Mucosa of descending colon (tissue), 3 donors: ENCODE measurements at regions not wholly inside any gene's neighbourhood (a gene's known extent, or its start where the extent isn't known, plus 50 kb on each side); places are given as distances from the start of the nearest gene placed in this dataset.
"Not testable (repeated sequence)": the region's sequence is repeated elsewhere in the genome, so short reads cannot be mapped to it uniquely, and the experiment has no call there.

Experiments
- ATAC-seq: fragments of 200-7000 bp; cut with Tn5 transposase; one replicate; pipeline ENCODE4 v1.9.1; 2020; ENCODE audit warnings: mild to moderate bottlenecking, moderate library complexity
- DNase-seq, 3 donors: peaks; one replicate each; pipeline ENCODE4 v3.0.0-alpha.2; 2020
- H3K36me3 ChIP-seq: fragments of 200-600 bp; one replicate; pipeline ENCODE4 v1.8.0; 2021; ENCODE audit warnings: low read depth, mild to moderate bottlenecking
- H3K4me1 ChIP-seq: fragments of 200-600 bp; one replicate; pipeline ENCODE4 v1.8.0; 2021; ENCODE audit warnings: low read depth, mild to moderate bottlenecking
- H3K4me3 ChIP-seq: fragments of 200-600 bp; one replicate; pipeline ENCODE4 v1.8.0; 2021; ENCODE audit warnings: mild to moderate bottlenecking
- H3K9me3 ChIP-seq: fragments of 200-600 bp; one replicate; pipeline ENCODE4 v1.8.0; 2021; ENCODE audit warnings: mild to moderate bottlenecking
- intact Hi-C, 2 donors: fragments of 100-400 bp; cut with DNase I in 1 of 2; cut with micrococcal nuclease in 1 of 2; formaldehyde crosslinking; loops; one replicate each; pipeline versions ENCODE4 v1.11.0 to v1.11.1; 2022; cut with DNase I, micrococcal nuclease
- TF ChIP-seq, protein P1 (sequence below): fragments of 200-600 bp; IDR thresholded peaks from one replicate; pipeline ENCODE4 v1.8.0; 2022; ENCODE audit warnings: antibody characterized with exemption, mild to moderate bottlenecking
- donor health status: DM: no; HTN: no; CAD: no; lungs with moderate emphysema.
- donor health status: DM: no; HTN: no; CAD: no.
- donor health status: DM: no; HTN: yes; CAD: no.

DNA sequence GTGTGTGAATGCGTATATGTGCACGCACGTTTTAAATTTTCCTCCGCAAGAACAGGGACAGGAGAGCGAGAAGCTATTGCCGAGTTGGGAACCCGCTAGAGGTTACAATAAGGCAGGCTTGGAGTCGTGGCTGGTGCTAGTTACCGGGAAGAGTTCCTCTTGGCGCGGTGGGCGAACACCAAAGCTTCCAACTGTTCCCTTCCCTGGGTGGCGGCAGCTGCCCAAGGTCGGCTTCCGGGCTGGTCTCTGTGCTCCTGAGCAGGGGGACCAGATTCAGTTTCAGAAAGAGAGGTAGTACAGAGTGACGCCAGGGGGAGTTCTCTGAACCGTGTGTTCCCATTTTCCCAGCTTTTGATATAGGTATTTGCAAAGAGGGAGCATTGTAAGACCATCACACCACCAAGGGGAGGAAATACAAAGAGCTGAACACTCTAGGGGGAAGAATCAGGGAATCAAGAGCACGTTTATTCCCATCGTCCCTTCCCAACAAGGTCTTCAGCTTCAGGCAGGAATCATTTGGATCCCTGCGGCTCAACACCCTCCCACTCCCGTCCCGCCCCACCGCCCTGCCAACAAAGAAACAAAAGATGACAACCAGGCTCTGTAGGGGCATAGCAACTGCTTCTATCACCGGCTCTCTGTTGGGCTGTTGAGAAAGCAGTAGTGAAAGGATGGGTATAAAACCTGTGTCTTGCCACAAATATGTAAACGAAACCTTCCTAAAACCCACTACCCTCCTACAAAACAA, 113.6 kb upstream of the TEX13C start:
- DNase-seq (peak in 1 of 3 donors; percentile 17), ATAC-seq (no peak)
- Histone ChIP-seq H3K36me3 (no peaks in the 10 kb centered on the region), H3K4me1 (no peaks in the 10 kb centered on the region), H3K4me3 (no peak overlapping the region), H3K9me3 (no peaks in the 10 kb centered on the region)
- intact Hi-C loops: no loop called here
- TF ChIP-seq, protein P1, sequence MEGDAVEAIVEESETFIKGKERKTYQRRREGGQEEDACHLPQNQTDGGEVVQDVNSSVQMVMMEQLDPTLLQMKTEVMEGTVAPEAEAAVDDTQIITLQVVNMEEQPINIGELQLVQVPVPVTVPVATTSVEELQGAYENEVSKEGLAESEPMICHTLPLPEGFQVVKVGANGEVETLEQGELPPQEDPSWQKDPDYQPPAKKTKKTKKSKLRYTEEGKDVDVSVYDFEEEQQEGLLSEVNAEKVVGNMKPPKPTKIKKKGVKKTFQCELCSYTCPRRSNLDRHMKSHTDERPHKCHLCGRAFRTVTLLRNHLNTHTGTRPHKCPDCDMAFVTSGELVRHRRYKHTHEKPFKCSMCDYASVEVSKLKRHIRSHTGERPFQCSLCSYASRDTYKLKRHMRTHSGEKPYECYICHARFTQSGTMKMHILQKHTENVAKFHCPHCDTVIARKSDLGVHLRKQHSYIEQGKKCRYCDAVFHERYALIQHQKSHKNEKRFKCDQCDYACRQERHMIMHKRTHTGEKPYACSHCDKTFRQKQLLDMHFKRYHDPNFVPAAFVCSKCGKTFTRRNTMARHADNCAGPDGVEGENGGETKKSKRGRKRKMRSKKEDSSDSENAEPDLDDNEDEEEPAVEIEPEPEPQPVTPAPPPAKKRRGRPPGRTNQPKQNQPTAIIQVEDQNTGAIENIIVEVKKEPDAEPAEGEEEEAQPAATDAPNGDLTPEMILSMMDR: no peak

DNA sequence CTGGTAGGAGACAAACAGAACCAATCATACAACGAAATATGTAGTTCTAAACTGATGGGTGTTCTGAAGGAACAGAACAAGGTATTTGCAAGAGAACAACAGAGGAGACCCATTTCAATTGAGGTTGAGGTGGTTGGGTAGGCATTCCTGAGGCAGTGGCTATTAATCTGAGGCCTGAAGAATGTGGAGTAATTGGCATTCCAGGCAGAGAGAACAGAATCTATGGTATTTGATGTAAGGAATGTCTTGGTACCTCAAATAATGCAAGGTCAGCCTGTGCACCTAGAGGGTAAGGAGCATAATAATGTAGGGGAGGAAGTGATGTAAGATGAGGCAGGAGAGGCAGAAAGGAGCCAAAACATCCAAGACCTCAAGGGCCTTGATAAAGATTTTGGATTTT, 109.5 kb upstream of the TEX13C start:
- TF ChIP-seq, protein P1: no peak
- DNase-seq: no peak
- intact Hi-C loops: no loop called here
- no peak for ATAC-seq
- Histone ChIP-seq H3K4me1 (no peaks in the 10 kb centered on the region), H3K4me3 (no peak overlapping the region), H3K36me3 (no peaks in the 10 kb centered on the region), H3K9me3 (no peaks in the 10 kb centered on the region)

- no peak overlapping the region for H3K4me3 ChIP-seq
- DNase-seq (no peak), ATAC-seq (no peak)
- H3K9me3 ChIP-seq: no peaks in the 10 kb centered on the region
- H3K36me3 ChIP-seq: no peaks in the 10 kb centered on the region
- H3K4me1 ChIP-seq: no peaks in the 10 kb centered on the region
- intact Hi-C loops: no loop called here
- TF ChIP-seq, protein P1: no peak
Observed at GRCh38 chrX:125219852-125220251, 99.8 kb upstream of the TEX13C start.

GRCh38 chrX:125236955-125237354, 82.7 kb upstream of the TEX13C start:
- TF ChIP-seq, protein P1: no peak
- no peaks in the 10 kb centered on the region for H3K36me3 ChIP-seq
- ATAC-seq: no peak
- H3K4me1 ChIP-seq: no peaks in the 10 kb centered on the region
- H3K9me3 ChIP-seq: no peaks in the 10 kb centered on the region
- DNase-seq: no peak
- H3K4me3 ChIP-seq: no peak overlapping the region
- intact Hi-C loops: no loop called here

DNA sequence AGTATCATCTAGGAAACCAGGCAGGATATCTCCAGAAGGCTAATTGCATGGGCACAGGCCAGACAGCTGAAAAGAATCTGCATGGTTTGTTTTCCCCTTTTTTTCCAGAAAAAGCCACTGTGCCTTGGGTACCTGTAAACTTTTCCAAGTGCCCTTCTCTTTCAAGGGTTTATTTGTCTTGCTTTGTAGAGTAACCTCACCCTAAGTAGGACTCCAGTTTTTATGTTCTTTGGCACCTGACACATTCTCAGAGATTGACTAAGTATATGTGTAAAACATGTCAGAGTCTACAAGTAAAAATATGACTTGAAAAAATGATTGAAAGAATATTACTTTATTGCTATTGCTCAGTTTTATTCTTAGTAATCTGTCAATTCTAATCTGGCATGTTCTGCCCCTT, 70.7 kb upstream of the TEX13C start:
- intact Hi-C loops: no loop called here
- no peak overlapping the region for H3K4me3 ChIP-seq
- H3K36me3 ChIP-seq: no peaks in the 10 kb centered on the region
- no peaks in the 10 kb centered on the region for H3K9me3 ChIP-seq
- H3K4me1 ChIP-seq: no peaks in the 10 kb centered on the region
- ATAC-seq (no peak), DNase-seq (no peak)
- TF ChIP-seq, protein P1: no peak

DNA sequence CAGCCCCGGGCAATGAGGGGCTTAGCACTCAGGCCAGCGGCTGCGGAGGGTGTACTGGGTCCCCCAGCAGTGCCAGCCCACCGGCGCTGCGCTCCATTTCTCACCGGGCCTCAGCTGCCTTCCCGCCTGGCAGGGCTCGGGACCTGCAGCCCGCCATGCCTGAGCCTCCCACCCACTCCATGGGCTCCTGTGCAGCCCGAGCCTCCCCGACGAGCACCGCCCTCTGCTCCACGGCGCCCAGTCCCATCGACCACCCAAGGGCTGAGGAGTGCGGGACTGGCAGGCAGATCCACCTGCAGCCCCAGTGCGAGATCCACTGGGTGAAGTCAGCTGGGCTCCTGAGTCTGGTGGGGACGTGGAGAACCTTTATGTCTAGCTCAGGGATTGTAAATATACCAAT, 63.9 kb upstream of the TEX13C start:
- H3K4me3 ChIP-seq, H3K9me3 ChIP-seq, intact Hi-C loops, H3K36me3 ChIP-seq, ATAC-seq, H3K4me1 ChIP-seq: not testable (repeated sequence)
- peak in 1 of 3 donors; percentile 28 for DNase-seq
